Mesothelial cell of epicardium (in vitro differentiated cells): ENCODE measurements at regions not wholly inside any gene's neighbourhood (a gene's known extent, or its start where the extent isn't known, plus 50 kb on each side); places are given as distances from the start of the nearest gene placed in this dataset.
A peak's percentile ranks its signal among the peaks of the same experiment; 100 is the strongest.

Source experiments
- DNase-seq, 2 experiments: peaks; one replicate each; pipeline ENCODE4 v3.0.0; 2021; ENCODE audit warnings: low spot score in 2 of 2; ENCODE audit not compliant: unreplicated experiment in 2 of 2
- H3K27ac Mint-ChIP-seq: 2 replicates; pipeline ENCODE4 v1.8.0; 2021; ENCODE audit warnings: mixed read lengths
- H3K27me3 Mint-ChIP-seq: 2 replicates; pipeline ENCODE4 v1.8.0; 2021; ENCODE audit warnings: low read depth, mixed read lengths
- H3K36me3 Mint-ChIP-seq: 2 replicates; pipeline ENCODE4 v1.8.0; 2021; ENCODE audit warnings: mixed read lengths
- H3K4me1 Mint-ChIP-seq: 2 replicates; pipeline ENCODE4 v1.8.0; 2021; ENCODE audit warnings: mixed read lengths
- H3K4me3 Mint-ChIP-seq: 2 replicates; pipeline ENCODE4 v1.8.0; 2021; ENCODE audit warnings: mild to moderate bottlenecking, moderate library complexity, mixed read lengths
- H3K9me3 Mint-ChIP-seq: 2 replicates; pipeline ENCODE4 v1.8.0; 2021; ENCODE audit warnings: mixed read lengths
- TF ChIP-seq, protein P1 (sequence below): fragments of 200-600 bp; sonication (generic); IDR thresholded peaks from one replicate; pipeline ENCODE4 v1.5.0; 2021; ENCODE audit warnings: antibody characterized with exemption; ENCODE audit not compliant: unreplicated experiment

DNA sequence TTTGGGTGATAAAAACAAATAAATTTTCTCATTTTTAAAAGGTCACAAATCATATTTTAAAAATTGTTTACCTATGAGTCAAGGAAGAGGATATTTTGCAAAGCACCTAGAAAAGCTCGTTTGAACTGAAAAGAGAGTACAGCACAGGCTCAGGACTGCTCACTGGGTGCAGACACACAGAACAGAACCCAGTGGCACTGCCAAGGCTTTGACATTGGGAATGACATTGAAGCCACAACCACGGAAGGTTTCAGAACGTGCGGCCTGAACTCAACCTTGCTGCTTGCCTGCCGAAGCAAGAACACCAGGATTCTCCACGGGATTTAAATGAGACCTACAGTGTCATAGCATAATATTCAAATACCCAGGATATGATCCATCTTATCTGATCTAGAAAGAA, 597.1 kb upstream of the B3GAT1 start:
- peaks cover 41% of the 10 kb centered on the region for H3K4me1 Mint-ChIP-seq
- H3K9me3 Mint-ChIP-seq = peaks cover 33% of the 10 kb centered on the region
- peaks cover 10% of the 10 kb centered on the region for H3K36me3 Mint-ChIP-seq
- no peak overlapping the region for H3K27ac Mint-ChIP-seq
- H3K27me3 Mint-ChIP-seq = no peaks in the 10 kb centered on the region
- H3K4me3 Mint-ChIP-seq = no peak overlapping the region
- TF ChIP-seq, protein P1, sequence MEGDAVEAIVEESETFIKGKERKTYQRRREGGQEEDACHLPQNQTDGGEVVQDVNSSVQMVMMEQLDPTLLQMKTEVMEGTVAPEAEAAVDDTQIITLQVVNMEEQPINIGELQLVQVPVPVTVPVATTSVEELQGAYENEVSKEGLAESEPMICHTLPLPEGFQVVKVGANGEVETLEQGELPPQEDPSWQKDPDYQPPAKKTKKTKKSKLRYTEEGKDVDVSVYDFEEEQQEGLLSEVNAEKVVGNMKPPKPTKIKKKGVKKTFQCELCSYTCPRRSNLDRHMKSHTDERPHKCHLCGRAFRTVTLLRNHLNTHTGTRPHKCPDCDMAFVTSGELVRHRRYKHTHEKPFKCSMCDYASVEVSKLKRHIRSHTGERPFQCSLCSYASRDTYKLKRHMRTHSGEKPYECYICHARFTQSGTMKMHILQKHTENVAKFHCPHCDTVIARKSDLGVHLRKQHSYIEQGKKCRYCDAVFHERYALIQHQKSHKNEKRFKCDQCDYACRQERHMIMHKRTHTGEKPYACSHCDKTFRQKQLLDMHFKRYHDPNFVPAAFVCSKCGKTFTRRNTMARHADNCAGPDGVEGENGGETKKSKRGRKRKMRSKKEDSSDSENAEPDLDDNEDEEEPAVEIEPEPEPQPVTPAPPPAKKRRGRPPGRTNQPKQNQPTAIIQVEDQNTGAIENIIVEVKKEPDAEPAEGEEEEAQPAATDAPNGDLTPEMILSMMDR = no peak
- DNase-seq = no peak

DNA sequence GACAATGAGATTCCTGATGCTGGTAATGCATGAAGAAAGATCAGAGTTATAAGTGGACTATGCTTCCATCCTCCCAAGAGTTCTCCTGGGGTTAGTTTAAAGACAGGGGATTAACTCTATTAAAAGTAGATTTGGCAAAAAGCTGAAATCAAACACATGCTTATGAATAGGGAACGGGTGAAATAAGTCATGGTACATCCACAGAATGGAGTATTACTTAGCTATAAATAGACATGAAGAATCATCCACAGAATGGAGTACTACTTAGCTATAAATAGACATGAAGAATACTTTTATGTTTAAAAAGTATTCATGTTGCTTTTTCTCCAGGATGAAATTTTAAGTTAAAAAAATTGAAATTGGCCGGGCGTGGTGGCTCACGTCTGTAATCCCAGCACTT, 596.4 kb upstream of the B3GAT1 start:
- TF ChIP-seq, protein P1 = no peak
- peaks cover 26% of the 10 kb centered on the region for H3K9me3 Mint-ChIP-seq

DNA sequence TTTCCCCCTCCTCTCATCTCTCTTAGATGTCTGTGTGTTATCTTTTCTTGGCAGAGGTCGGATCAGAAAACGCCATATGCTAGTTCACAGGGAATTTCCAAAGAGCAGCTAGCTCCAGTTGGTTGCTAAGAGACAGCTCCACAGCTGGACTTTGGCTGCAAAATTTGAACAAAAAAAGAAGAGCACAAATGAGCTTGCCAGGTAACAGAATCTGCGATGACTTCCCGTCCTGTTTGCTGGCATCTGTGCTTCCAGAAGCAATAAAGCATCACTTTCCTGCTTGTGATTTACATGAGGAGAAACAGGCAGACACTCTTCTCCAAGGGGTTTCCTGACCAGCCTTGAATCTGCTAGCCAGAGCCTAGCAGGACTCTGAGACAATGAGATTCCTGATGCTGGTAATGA, 596.0 kb upstream of the B3GAT1 start:
- TF ChIP-seq, protein P1 = no peak
- peak overlapping the region; percentile 72 for H3K27ac Mint-ChIP-seq
- H3K9me3 Mint-ChIP-seq = peaks cover 23% of the 10 kb centered on the region
- peaks cover 44% of the 10 kb centered on the region for H3K4me1 Mint-ChIP-seq
- no peak overlapping the region for H3K4me3 Mint-ChIP-seq
- H3K27me3 Mint-ChIP-seq = no peaks in the 10 kb centered on the region
- no peak for DNase-seq
- peaks cover 11% of the 10 kb centered on the region for H3K36me3 Mint-ChIP-seq

More for the DNA sequence above, 596.4 kb upstream of the B3GAT1 start:
- Mint-ChIP-seq H3K27ac (peak overlapping the region; percentile 72), H3K27me3 (no peaks in the 10 kb centered on the region), H3K4me1 (peaks cover 44% of the 10 kb centered on the region), H3K4me3 (no peak overlapping the region), H3K36me3 (peaks cover 11% of the 10 kb centered on the region)
- DNase-seq = no peak

DNA sequence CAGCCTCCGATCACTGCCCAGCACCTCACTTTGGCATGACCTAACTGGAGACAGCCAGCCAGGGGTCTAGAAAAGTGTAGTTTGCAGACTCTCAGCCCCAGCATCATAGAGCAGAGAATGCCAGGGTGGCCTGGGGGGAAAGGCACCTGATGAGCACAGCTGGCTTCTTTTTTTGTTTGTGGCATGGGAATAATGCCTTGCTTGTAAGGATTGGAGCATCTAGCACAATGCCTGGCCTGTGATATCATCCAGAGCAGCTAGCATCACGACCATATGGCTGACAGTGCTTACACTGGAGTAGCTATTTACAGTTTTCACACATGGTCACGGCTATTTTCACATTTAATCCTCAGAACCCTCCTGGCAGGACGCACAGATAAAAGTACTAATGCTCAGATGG, 594.8 kb upstream of the B3GAT1 start:
- Mint-ChIP-seq H3K27me3 (no peaks in the 10 kb centered on the region), H3K4me3 (peak overlapping the region; percentile 42), H3K36me3 (peaks cover 11% of the 10 kb centered on the region), H3K4me1 (peaks cover 54% of the 10 kb centered on the region), H3K9me3 (peaks cover 14% of the 10 kb centered on the region), H3K27ac (peak overlapping the region; percentile 72)
- TF ChIP-seq, protein P1 = no peak
- no peak for DNase-seq

DNA sequence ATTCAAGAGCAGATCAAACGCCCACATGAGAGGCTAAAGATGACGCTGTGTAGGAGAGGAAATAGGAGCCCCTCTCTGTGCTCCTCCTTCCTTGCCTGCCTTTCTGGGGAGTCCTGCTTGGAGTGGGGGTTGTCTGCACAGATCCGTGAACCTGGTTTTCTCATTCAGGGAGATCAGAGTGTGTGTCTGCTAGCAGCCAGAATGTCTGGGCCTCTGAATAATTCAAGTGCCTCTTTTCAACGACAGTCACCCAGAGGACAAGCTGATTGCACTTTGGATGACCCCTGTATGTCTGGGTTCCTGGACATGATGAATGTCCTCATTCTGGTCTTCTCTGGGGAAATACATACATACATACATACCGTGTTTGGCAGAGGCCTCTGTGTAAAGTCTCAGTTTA, 592.5 kb upstream of the B3GAT1 start:
- DNase-seq = no peak
- Mint-ChIP-seq H3K4me1 (peaks cover 76% of the 10 kb centered on the region), H3K27me3 (no peaks in the 10 kb centered on the region), H3K27ac (peak overlapping the region; percentile 96), H3K9me3 (peaks cover 21% of the 10 kb centered on the region), H3K36me3 (peaks cover 10% of the 10 kb centered on the region), H3K4me3 (no peak overlapping the region)
- TF ChIP-seq, protein P1 = no peak

DNA sequence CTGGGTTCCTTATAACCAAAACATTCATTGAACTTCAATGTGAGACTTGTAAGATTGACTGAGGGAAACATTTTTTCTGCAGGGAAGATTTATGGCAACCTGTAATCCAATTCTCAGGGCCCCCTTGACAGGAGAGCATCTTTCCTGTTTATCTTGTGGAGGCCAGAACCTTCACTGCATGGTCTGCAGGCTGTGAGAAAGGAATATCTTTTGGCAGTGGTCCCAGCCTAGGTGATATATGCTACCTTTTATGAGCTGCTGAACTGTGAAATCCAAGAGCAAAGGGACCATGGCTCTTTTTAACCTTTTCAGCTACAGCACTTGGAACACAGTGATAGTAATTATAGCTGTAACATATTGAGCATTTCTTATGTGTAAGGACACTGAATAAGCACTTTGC, 590.2 kb upstream of the B3GAT1 start:
- H3K4me1 Mint-ChIP-seq = peaks cover 80% of the 10 kb centered on the region
- peaks cover 10% of the 10 kb centered on the region for H3K36me3 Mint-ChIP-seq
- TF ChIP-seq, protein P1 = no peak
- no peak overlapping the region for H3K4me3 Mint-ChIP-seq
- H3K27ac Mint-ChIP-seq = peak overlapping the region; percentile 86
- no peaks in the 10 kb centered on the region for H3K27me3 Mint-ChIP-seq
- no peak for DNase-seq
- H3K9me3 Mint-ChIP-seq = peaks cover 17% of the 10 kb centered on the region
